ENCODE measurements at regions not wholly inside any gene's neighbourhood (a gene's known extent, or its start where the extent isn't known, plus 50 kb on each side); places are given as distances from the start of the nearest gene placed in this dataset.

DNA sequence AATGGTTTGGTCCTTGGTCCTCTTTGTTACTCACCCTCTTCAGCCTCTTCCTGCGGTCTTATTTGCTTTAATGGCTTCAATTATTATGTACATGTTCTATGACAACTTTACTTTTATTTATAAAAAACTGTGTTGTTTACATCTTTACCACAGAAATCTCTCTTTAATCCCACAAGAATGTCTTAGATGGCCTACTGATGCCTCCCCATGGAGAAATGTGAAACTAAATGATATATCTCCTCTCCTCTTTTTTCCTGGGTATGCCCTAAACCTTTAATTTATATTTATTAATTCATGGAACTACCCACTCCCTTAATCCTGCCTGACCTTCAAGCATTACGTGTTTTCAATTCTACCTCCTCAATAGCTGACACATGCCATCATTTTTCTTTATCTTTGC is 573.2 kb downstream of the CENPC start:
- Histone ChIP-seq H3K4me1 (no peaks in the 10 kb centered on the region), H3K27me3 (no peaks in the 10 kb centered on the region), H3K36me3 (replicated peaks in 1 of 2; ENCODE audit: insufficient read depth in 1 of 2, low read depth in 2 of 2) (no peaks in the 10 kb centered on the region), H3K27ac (no peak overlapping the region), H3K9me3 (no peaks in the 10 kb centered on the region), H3K4me3 (no peak overlapping the region)
- WGBS, 2 donors = 48 to 57% methylated on average over 2 of the region's 2 CpGs
- TF ChIP-seq CTCF (IDR thresholded peaks at IDR 0.05) = no peak
- TF ChIP-seq POLR2A (IDR thresholded peaks at IDR 0.05) = no peak
- intact Hi-C loops (cut with DNase I) = no loop called here
- no peak for DNase-seq
- no peak for ATAC-seq

GRCh38 chr4:66964467-66964866 is 580.8 kb downstream of the CENPC start:
- WGBS, 2 donors = 59% methylated on average over 1 of the region's 1 CpG
- intact Hi-C loops (cut with DNase I) = no loop called here
- H3K36me3 ChIP-seq (replicated peaks in 1 of 2; ENCODE audit: insufficient read depth in 1 of 2, low read depth in 2 of 2) = no peaks in the 10 kb centered on the region
- no peak overlapping the region for H3K27ac ChIP-seq
- TF ChIP-seq CTCF (IDR thresholded peaks at IDR 0.05) = no peak
- no peak for TF ChIP-seq POLR2A (IDR thresholded peaks at IDR 0.05)
- ATAC-seq = no peak
- no peaks in the 10 kb centered on the region for H3K9me3 ChIP-seq
- no peaks in the 10 kb centered on the region for H3K4me1 ChIP-seq
- no peaks in the 10 kb centered on the region for H3K27me3 ChIP-seq
- H3K4me3 ChIP-seq = no peak overlapping the region
- no peak for DNase-seq

DNA sequence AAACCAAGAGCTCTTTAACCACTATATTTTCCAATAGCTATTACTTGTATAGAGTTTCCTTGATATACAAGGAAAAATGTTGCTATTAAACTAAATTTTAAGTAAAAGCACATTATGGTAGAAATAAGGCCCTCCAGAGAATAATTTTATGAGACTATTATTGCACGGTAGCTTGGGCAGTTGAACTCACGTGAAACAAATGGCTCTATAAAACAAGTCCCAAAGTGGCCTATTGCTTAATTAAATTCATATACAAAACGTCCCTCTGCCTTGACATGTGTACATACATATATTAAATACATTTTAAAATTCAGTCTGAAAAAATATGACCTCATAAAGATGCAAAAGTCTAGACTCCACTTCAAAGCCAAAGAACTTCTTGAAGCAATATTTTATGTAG is 582.2 kb downstream of the CENPC start:
- ATAC-seq (no peak), DNase-seq (no peak)
- Histone ChIP-seq H3K4me3 (no peak overlapping the region), H3K4me1 (no peaks in the 10 kb centered on the region), H3K27me3 (no peaks in the 10 kb centered on the region), H3K27ac (no peak overlapping the region), H3K9me3 (no peaks in the 10 kb centered on the region), H3K36me3 (replicated peaks in 1 of 2; ENCODE audit: insufficient read depth in 1 of 2, low read depth in 2 of 2) (no peaks in the 10 kb centered on the region)
- TF ChIP-seq POLR2A (IDR thresholded peaks at IDR 0.05) = no peak
- TF ChIP-seq CTCF (IDR thresholded peaks at IDR 0.05) = no peak
- WGBS, 2 donors = 57 to 66% methylated on average over 3 of the region's 3 CpGs
- intact Hi-C loops (cut with DNase I) = no loop called here

DNA sequence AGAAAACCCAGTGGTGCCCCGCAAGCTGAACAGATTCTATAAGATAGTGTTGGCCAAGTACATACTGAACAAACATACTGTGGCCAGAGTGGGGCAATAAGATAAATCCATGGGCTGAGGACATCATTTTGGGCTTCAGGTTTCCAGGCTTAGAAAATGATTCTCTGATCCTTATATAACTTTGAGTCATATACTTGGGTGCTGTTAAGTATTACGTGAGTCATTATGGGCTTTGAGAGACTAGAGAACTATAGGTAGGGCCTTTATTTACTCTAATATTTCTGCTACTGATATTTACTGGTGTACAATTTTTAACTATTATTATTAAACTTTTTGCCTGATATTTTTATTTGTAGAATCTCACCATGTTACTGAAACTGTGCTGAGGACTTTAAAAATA is 586.1 kb downstream of the CENPC start:
- WGBS, 2 donors = 67 to 73% methylated on average over 2 of the region's 2 CpGs
- H3K4me1 ChIP-seq = no peaks in the 10 kb centered on the region
- H3K27me3 ChIP-seq = no peaks in the 10 kb centered on the region
- DNase-seq (no peak), ATAC-seq (no peak)
- intact Hi-C loops (cut with DNase I) = no loop called here
- TF ChIP-seq POLR2A (IDR thresholded peaks at IDR 0.05) (no peak), CTCF (IDR thresholded peaks at IDR 0.05) (no peak)
- H3K9me3 ChIP-seq = no peaks in the 10 kb centered on the region
- no peak overlapping the region for H3K4me3 ChIP-seq
- H3K36me3 ChIP-seq (replicated peaks in 1 of 2; ENCODE audit: insufficient read depth in 1 of 2, low read depth in 2 of 2) = no peaks in the 10 kb centered on the region
- no peak overlapping the region for H3K27ac ChIP-seq

DNA sequence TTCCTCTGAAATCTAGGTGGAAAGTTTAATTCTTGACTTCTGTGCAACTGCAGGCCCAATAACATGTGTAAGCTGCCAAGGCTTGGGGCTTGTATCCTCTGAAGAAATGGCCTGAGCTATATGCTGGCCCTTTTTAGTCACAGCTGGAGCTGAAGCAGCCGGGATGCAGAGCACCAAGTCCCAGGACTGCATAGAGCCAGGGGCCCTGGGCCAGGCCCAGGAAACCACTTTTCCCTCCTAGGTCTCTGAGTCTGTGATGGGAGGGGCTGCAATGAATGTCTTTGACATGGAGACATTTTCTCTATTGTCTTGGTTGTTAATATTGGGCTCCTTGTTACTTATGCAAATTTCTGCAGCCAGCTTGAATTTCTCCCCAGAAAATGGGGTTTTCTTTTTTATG is 588.5 kb downstream of the CENPC start:
- DNase-seq = no peak
- WGBS, 2 donors = 58 to 63% methylated on average over 1 of the region's 1 CpG
- TF ChIP-seq CTCF (IDR thresholded peaks at IDR 0.05) = no peak
- TF ChIP-seq POLR2A (IDR thresholded peaks at IDR 0.05) = no peak
- no peaks in the 10 kb centered on the region for H3K36me3 ChIP-seq (replicated peaks in 1 of 2; ENCODE audit: insufficient read depth in 1 of 2, low read depth in 2 of 2)
- H3K27ac ChIP-seq = no peak overlapping the region
- H3K27me3 ChIP-seq = no peaks in the 10 kb centered on the region
- no peaks in the 10 kb centered on the region for H3K9me3 ChIP-seq
- intact Hi-C loops (cut with DNase I) = no loop called here
- ATAC-seq = no peak
- H3K4me1 ChIP-seq = no peaks in the 10 kb centered on the region
- H3K4me3 ChIP-seq = no peak overlapping the region
